ENCODE measurements at regions not wholly inside any gene's neighbourhood (a gene's known extent, or its start where the extent isn't known, plus 50 kb on each side); places are given as distances from the start of the nearest gene placed in this dataset.

DNA sequence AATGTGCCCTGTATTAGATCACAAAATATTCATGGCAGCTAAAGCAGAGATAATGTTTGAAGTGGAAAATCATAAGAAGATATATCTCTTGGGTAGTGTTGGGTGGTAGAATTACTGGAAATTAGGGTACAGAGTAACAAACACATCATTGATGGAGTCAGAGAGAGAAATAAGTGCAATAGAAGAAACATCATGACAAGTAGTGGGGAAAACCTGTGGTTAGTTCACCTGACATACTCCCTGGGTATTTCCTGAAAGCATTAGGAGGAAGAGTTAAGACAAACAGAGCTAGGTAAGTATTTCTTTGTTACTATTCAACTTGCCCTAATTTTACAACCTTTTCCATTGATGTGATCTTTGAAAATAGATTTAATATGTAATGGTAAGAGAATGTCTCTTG, 691.9 kb upstream of the SOX9 start:
- ChIA-PET CTCF (no interaction called here), POLR2A (no interaction called here)
- Mint-ChIP-seq H3K9me3 (peaks cover 4% of the 10 kb centered on the region), H3K4me1 (ENCODE audit: low read depth) (no peaks in the 10 kb centered on the region), H3K27ac (no peak overlapping the region), H3K27me3 (no peaks in the 10 kb centered on the region), H3K36me3 (ENCODE audit: low read depth) (no peaks in the 10 kb centered on the region), H3K4me3 (no peak overlapping the region)
- no peak for DNase-seq
- intact Hi-C loops (cut with micrococcal nuclease), result no loop called here
- no peak for TF ChIP-seq CTCF (IDR thresholded peaks at IDR 0.05)
- no peak for ATAC-seq

DNA sequence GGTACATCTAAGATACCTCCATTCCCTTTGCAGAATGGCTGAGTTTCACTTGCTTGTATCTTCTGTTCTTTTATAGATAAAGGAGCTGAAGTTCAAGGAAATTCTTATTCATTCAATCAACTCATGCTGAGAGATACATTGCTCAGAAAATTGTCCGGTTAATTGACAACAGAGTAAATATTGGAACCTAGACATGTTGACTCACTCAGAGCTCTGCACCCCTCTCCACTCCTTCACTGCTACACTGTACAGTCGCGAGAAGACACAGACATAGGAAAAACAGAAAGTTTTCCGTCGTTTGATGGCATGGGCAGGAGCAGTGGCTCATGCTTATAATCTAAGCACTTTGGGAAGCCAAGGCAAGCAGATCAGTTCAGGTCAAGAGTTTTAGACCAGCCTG, 690.5 kb upstream of the SOX9 start:
- Mint-ChIP-seq H3K4me1 (ENCODE audit: low read depth) (no peaks in the 10 kb centered on the region), H3K9me3 (peaks cover 4% of the 10 kb centered on the region), H3K36me3 (ENCODE audit: low read depth) (no peaks in the 10 kb centered on the region), H3K27me3 (no peaks in the 10 kb centered on the region), H3K27ac (no peak overlapping the region), H3K4me3 (no peak overlapping the region)
- DNase-seq (no peak), ATAC-seq (no peak)
- POLR2A ChIA-PET, result no interaction called here
- TF ChIP-seq CTCF (IDR thresholded peaks at IDR 0.05), result no peak
- intact Hi-C loops (cut with micrococcal nuclease), result no loop called here
- CTCF ChIA-PET, result no interaction called here

- intact Hi-C loops (cut with micrococcal nuclease), result no loop called here
Observed at GRCh38 chr17:71431146-71431545, 689.7 kb upstream of the SOX9 start.

DNA sequence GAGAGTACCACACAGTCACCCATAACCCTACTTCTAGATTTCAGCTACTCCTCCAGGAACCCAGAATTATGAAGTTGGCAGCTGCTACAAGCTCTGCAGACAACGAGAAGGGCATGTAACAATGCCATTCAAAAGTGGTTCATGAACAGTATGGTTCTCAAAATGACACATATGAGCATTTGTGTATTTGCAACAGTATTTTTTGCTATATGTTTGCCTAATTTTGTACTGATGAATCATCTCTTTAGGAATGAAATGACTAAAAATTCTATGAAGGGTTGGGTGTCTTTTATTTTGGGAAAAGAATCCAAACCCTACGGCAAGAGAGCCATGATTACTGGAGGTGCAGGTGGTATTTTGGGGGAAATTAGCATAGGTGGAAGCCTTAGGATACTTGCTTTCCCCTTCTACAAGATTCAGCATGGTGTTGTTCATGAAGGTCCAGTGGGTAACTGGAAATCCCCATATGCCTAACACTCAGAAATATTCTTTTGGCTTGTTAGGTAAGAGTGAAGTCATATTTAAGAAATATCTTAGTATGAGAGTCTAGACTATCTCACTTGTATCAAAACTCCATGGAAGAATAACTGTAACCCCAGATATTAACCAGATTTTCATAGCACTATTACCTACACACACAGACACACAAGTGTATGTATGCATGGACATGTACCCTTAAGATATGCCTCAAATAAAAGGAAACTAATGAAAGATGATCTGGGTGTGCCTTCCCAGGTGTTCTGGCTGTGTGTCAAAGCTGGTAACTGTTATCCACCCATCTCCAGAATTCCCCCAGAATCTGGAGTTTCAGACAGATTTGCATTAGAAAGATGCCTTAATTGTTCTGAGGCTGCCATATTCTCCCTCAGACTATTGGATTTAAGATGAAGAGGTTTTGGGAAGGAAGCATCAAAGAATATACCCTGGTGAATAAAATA, 688.2 kb upstream of the SOX9 start:
- Mint-ChIP-seq H3K27me3 (no peaks in the 10 kb centered on the region), H3K36me3 (ENCODE audit: low read depth) (no peaks in the 10 kb centered on the region), H3K4me1 (ENCODE audit: low read depth) (no peaks in the 10 kb centered on the region), H3K4me3 (no peak overlapping the region), H3K27ac (no peak overlapping the region), H3K9me3 (peaks cover 4% of the 10 kb centered on the region)
- ChIA-PET POLR2A (no interaction called here), CTCF (no interaction called here)
- DNase-seq (no peak), ATAC-seq (no peak)
- intact Hi-C loops (cut with micrococcal nuclease), result no loop called here
- no peak for TF ChIP-seq CTCF (IDR thresholded peaks at IDR 0.05)

More at GRCh38 chr17:71431146-71431545, 689.7 kb upstream of the SOX9 start:
- Mint-ChIP-seq H3K27ac (no peak overlapping the region), H3K27me3 (no peaks in the 10 kb centered on the region), H3K4me3 (no peak overlapping the region), H3K9me3 (peaks cover 4% of the 10 kb centered on the region), H3K36me3 (ENCODE audit: low read depth) (no peaks in the 10 kb centered on the region), H3K4me1 (ENCODE audit: low read depth) (no peaks in the 10 kb centered on the region)
- ATAC-seq (no peak), DNase-seq (no peak)
- no peak for TF ChIP-seq CTCF (IDR thresholded peaks at IDR 0.05)
- ChIA-PET POLR2A (no interaction called here), CTCF (no interaction called here)

GRCh38 chr17:71434716-71435115, 686.1 kb upstream of the SOX9 start:
- Mint-ChIP-seq H3K36me3 (ENCODE audit: low read depth) (no peaks in the 10 kb centered on the region), H3K27ac (no peak overlapping the region), H3K9me3 (no peaks in the 10 kb centered on the region), H3K4me1 (ENCODE audit: low read depth) (no peaks in the 10 kb centered on the region), H3K4me3 (no peak overlapping the region), H3K27me3 (no peaks in the 10 kb centered on the region)
- intact Hi-C loops (cut with micrococcal nuclease), result no loop called here
- ATAC-seq, result no peak
- TF ChIP-seq CTCF (IDR thresholded peaks at IDR 0.05), result no peak
- POLR2A ChIA-PET, result no interaction called here
- no peak for DNase-seq
- CTCF ChIA-PET, result no interaction called here

All from activated CD8-positive, alpha-beta T cell treated with anti-CD3 and anti-CD28 coated beads for 36 hours (primary cell).